Stimulated activated naive CD8-positive, alpha-beta T cell treated with anti-CD3 and anti-CD28 coated beads, Interleukin-15, Interleukin-2, amounts not matched to agents 100 ng/mL and 50 ng/mL, for 24 hours (primary cell): ENCODE measurements at regions not wholly inside any gene's neighbourhood (a gene's known extent, or its start where the extent isn't known, plus 50 kb on each side); places are given as distances from the start of the nearest gene placed in this dataset.
A peak's percentile ranks its signal among the peaks of the same experiment; 100 is the strongest.

Experiments
- H3K27ac Mint-ChIP-seq: one replicate; pipeline ENCODE4 v1.8.0; 2021; ENCODE audit warnings: mild to moderate bottlenecking, mixed read lengths
- H3K27me3 Mint-ChIP-seq: one replicate; pipeline ENCODE4 v1.8.0; 2021; ENCODE audit warnings: mixed read lengths
- H3K36me3 Mint-ChIP-seq: one replicate; pipeline ENCODE4 v1.8.0; 2021; ENCODE audit warnings: low read depth, mixed read lengths
- H3K4me1 Mint-ChIP-seq: one replicate; pipeline ENCODE4 v1.8.0; 2021; ENCODE audit warnings: low read depth, mixed read lengths
- H3K4me3 Mint-ChIP-seq: one replicate; pipeline ENCODE4 v1.8.0; 2021; ENCODE audit warnings: mild to moderate bottlenecking, mixed read lengths
- H3K9me3 Mint-ChIP-seq: one replicate; pipeline ENCODE4 v1.8.0; 2021; ENCODE audit warnings: mixed read lengths

DNA sequence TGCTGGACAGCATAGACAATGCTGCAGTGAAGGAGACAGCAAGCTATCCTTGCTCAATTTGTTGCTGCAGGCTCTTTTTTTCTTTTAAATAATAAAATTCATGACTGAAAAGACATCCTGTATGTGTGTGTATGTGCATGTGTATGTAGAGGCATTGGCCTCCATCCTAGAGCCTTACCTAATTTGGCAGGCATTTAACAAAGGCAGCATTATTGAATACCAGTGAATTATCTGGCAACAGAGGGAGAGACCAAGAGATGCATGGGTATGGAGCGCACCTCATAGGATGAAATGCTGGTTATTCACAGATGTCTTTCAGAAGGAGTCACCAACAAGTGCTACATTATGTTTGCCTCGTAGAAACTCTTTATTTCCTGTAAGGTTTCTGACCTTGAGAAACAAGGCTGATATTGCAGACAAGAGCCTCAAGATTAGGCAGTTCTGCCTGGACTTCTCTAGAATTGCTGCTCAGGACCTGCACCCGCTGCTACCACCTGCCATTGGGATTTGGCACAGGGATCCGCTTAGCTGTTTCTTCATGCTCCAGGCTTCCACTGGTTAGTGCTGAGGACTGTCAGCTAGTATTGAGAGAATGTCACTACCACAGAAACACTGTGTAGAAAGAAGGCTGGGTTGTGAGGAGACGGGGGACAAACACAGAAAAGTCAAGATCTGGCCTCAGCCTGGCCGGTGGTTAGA is 247.7 kb upstream of the RFX3 start:
- Mint-ChIP-seq H3K9me3 (no peaks in the 10 kb centered on the region), H3K27ac (no peak overlapping the region), H3K27me3 (peaks cover 19% of the 10 kb centered on the region), H3K4me3 (no peak overlapping the region), H3K4me1 (no peaks in the 10 kb centered on the region), H3K36me3 (no peaks in the 10 kb centered on the region)

GRCh38 chr9:3769646-3770045 is 243.8 kb upstream of the RFX3 start:
- no peak overlapping the region for H3K4me3 Mint-ChIP-seq
- no peak overlapping the region for H3K27ac Mint-ChIP-seq
- no peaks in the 10 kb centered on the region for H3K4me1 Mint-ChIP-seq
- H3K27me3 Mint-ChIP-seq, result peaks cover 15% of the 10 kb centered on the region
- no peaks in the 10 kb centered on the region for H3K9me3 Mint-ChIP-seq
- no peaks in the 10 kb centered on the region for H3K36me3 Mint-ChIP-seq

- H3K4me1 Mint-ChIP-seq, result no peaks in the 10 kb centered on the region
These were observed 243.1 kb upstream of the RFX3 start for GRCh38 chr9:3768712-3769457.

GRCh38 chr9:3768286-3768685 is 242.5 kb upstream of the RFX3 start:
- H3K4me3 Mint-ChIP-seq, result no peak overlapping the region
- peaks cover 15% of the 10 kb centered on the region for H3K27me3 Mint-ChIP-seq
- H3K27ac Mint-ChIP-seq, result no peak overlapping the region
- H3K4me1 Mint-ChIP-seq, result no peaks in the 10 kb centered on the region
- H3K36me3 Mint-ChIP-seq, result no peaks in the 10 kb centered on the region
- no peaks in the 10 kb centered on the region for H3K9me3 Mint-ChIP-seq

More at GRCh38 chr9:3768712-3769457, 243.1 kb upstream of the RFX3 start:
- Mint-ChIP-seq H3K27ac (no peak overlapping the region), H3K9me3 (no peaks in the 10 kb centered on the region), H3K36me3 (no peaks in the 10 kb centered on the region), H3K27me3 (peaks cover 15% of the 10 kb centered on the region), H3K4me3 (no peak overlapping the region)

DNA sequence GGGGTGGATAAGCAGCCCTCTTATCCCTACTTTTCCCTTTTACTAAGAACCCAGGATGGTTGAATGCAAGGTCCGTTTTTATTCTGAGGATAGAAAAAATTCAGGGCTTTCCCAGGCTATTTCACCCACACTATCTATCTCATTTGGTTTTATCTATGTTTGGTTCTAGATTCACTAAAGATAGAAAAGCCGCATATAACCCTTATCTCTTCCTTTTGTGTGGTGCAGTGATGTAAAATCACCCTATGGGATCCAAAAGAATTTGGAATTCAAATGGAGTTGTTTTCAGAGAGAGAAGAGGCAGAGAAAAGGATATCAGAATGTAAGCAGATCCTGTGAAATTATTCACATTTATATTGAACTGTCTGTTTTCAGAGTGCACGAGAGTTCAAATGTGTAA is 236.3 kb upstream of the RFX3 start:
- H3K4me1 Mint-ChIP-seq, result peaks cover 15% of the 10 kb centered on the region
- peaks cover 7% of the 10 kb centered on the region for H3K27me3 Mint-ChIP-seq
- H3K36me3 Mint-ChIP-seq, result no peaks in the 10 kb centered on the region
- no peak overlapping the region for H3K27ac Mint-ChIP-seq
- H3K4me3 Mint-ChIP-seq, result no peak overlapping the region
- H3K9me3 Mint-ChIP-seq, result no peaks in the 10 kb centered on the region

DNA sequence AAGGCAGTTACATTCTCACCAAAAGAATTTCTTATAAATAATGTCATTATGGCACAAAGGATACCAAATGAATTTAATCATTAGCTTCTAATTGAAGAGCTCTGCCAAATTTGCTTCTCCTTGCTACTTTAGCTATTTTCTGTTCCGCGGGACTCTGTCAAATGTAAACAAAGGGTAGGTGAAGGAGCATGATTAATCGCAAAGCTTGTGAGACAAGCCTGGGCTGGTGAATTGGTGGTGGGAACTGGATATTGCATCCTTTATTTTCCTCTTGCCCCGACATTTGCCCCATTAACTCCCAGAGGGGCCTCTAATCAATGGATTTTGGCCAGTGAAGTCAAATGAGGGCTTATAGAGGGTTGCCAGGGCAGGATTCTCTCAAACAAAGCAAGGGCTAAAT is 234.2 kb upstream of the RFX3 start:
- Mint-ChIP-seq H3K36me3 (no peaks in the 10 kb centered on the region), H3K4me1 (peaks cover 15% of the 10 kb centered on the region), H3K4me3 (no peak overlapping the region), H3K27ac (no peak overlapping the region), H3K27me3 (no peaks in the 10 kb centered on the region), H3K9me3 (no peaks in the 10 kb centered on the region)

GRCh38 chr9:3758816-3759576 is 233.2 kb upstream of the RFX3 start:
- Mint-ChIP-seq H3K4me1 (peaks cover 15% of the 10 kb centered on the region), H3K9me3 (no peaks in the 10 kb centered on the region), H3K27ac (no peak overlapping the region), H3K36me3 (no peaks in the 10 kb centered on the region), H3K27me3 (no peaks in the 10 kb centered on the region), H3K4me3 (no peak overlapping the region)

DNA sequence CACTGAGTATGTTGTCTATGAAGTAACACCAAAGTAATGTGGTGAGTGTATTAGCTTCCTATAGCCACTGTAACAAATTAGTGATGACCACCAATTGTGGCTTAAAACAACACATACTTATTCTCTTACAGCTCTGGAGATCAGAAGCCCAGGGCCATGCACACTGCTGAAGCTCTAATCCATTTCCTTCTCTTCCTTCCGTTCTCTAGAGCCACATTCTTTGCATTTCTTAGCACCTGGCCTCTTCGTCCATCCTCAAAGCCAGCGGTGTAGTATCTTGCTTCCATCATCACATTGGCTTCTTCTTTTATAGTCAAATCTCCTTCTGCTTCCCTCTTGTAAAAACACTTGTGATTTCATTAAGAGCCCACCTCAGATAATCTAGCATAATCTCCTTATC is 230.3 kb upstream of the RFX3 start:
- Mint-ChIP-seq H3K4me1 (peaks cover 22% of the 10 kb centered on the region), H3K9me3 (no peaks in the 10 kb centered on the region), H3K27me3 (no peaks in the 10 kb centered on the region), H3K27ac (no peak overlapping the region), H3K36me3 (no peaks in the 10 kb centered on the region), H3K4me3 (no peak overlapping the region)

- Mint-ChIP-seq H3K27ac (no peak overlapping the region), H3K27me3 (no peaks in the 10 kb centered on the region), H3K4me1 (peaks cover 35% of the 10 kb centered on the region), H3K9me3 (no peaks in the 10 kb centered on the region), H3K36me3 (no peaks in the 10 kb centered on the region), H3K4me3 (no peak overlapping the region)
These were observed 225.4 kb upstream of the RFX3 start for GRCh38 chr9:3751125-3751758.

DNA sequence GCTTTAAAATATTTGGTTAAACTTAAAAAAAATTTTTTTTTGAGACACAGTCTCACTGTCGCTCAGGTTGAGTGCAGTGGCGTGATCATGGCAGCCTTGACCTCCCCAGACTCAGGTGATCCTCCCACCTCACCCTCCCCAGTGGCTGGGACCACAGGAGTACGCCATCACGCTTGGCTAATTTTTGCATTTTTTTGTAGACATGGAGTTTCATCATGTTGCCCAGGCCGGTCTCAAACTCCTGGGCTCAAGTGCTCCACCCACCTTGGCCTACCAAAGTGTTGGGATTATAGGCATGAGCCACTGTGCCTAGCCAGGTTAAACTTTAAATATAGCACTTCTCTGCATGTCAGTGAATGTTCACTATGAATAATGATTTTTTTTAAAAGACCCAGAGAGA is 224.5 kb upstream of the RFX3 start:
- no peaks in the 10 kb centered on the region for H3K27me3 Mint-ChIP-seq
- no peak overlapping the region for H3K27ac Mint-ChIP-seq
- H3K36me3 Mint-ChIP-seq, result no peaks in the 10 kb centered on the region
- H3K9me3 Mint-ChIP-seq, result no peaks in the 10 kb centered on the region
- peaks cover 41% of the 10 kb centered on the region for H3K4me1 Mint-ChIP-seq
- no peak overlapping the region for H3K4me3 Mint-ChIP-seq

- H3K27me3 Mint-ChIP-seq, result no peaks in the 10 kb centered on the region
- peak overlapping the region; percentile 89 for H3K27ac Mint-ChIP-seq
- H3K36me3 Mint-ChIP-seq, result no peaks in the 10 kb centered on the region
- peaks cover 43% of the 10 kb centered on the region for H3K4me1 Mint-ChIP-seq
- H3K4me3 Mint-ChIP-seq, result peak overlapping the region; percentile 19
- H3K9me3 Mint-ChIP-seq, result no peaks in the 10 kb centered on the region
These were observed 220.8 kb upstream of the RFX3 start for GRCh38 chr9:3746296-3747275.

GRCh38 chr9:3743901-3744413 is 218.2 kb upstream of the RFX3 start:
- Mint-ChIP-seq H3K36me3 (no peaks in the 10 kb centered on the region), H3K4me1 (peaks cover 31% of the 10 kb centered on the region), H3K9me3 (no peaks in the 10 kb centered on the region), H3K4me3 (no peak overlapping the region), H3K27ac (no peak overlapping the region), H3K27me3 (peaks cover 1% of the 10 kb centered on the region)

GRCh38 chr9:3742586-3742985 is 216.8 kb upstream of the RFX3 start:
- Mint-ChIP-seq H3K4me1 (peaks cover 26% of the 10 kb centered on the region), H3K4me3 (no peak overlapping the region), H3K36me3 (no peaks in the 10 kb centered on the region), H3K27me3 (peaks cover 3% of the 10 kb centered on the region), H3K27ac (no peak overlapping the region), H3K9me3 (no peaks in the 10 kb centered on the region)

GRCh38 chr9:3741729-3742128 is 215.9 kb upstream of the RFX3 start:
- H3K27me3 Mint-ChIP-seq, result peaks cover 3% of the 10 kb centered on the region
- no peak overlapping the region for H3K4me3 Mint-ChIP-seq
- H3K4me1 Mint-ChIP-seq, result peaks cover 19% of the 10 kb centered on the region
- H3K27ac Mint-ChIP-seq, result no peak overlapping the region
- H3K36me3 Mint-ChIP-seq, result no peaks in the 10 kb centered on the region
- H3K9me3 Mint-ChIP-seq, result no peaks in the 10 kb centered on the region
